ENCODE measurements at regions not wholly inside any gene's neighbourhood (a gene's known extent, or its start where the extent isn't known, plus 50 kb on each side); places are given as distances from the start of the nearest gene placed in this dataset.

GRCh38 chrX:40449396-40449795 is 131.4 kb upstream of the ATP6AP2 start:
- no peak for DNase-seq

DNA sequence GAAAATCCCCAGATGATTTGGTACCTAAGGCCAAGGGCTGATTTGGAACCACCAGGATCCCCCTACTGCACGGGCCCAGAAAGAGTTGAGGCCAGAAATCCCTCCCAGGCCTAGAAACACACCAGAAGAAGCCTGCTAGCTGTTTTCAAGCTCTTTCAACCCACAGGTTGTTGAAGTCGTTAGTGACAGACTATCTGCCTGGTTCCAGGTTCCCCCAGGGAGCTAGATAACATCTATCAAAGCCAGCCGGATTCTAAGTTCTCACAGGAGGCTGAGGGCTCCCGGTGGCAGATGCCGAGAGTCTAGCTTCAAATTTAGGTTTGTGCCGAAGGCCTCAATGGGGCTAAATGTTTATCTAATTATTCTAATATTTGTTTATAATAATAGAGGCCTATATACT is 132.0 kb upstream of the ATP6AP2 start:
- no peak for DNase-seq

- no peak for DNase-seq
These were observed 133.8 kb upstream of the ATP6AP2 start for GRCh38 chrX:40446921-40447320.

- no peak for DNase-seq
These were observed 135.1 kb upstream of the ATP6AP2 start for GRCh38 chrX:40445691-40446090.

GRCh38 chrX:40444798-40445496 is 135.8 kb upstream of the ATP6AP2 start:
- DNase-seq: no peak

GRCh38 chrX:40444133-40444532 is 136.6 kb upstream of the ATP6AP2 start:
- no peak for DNase-seq

DNA sequence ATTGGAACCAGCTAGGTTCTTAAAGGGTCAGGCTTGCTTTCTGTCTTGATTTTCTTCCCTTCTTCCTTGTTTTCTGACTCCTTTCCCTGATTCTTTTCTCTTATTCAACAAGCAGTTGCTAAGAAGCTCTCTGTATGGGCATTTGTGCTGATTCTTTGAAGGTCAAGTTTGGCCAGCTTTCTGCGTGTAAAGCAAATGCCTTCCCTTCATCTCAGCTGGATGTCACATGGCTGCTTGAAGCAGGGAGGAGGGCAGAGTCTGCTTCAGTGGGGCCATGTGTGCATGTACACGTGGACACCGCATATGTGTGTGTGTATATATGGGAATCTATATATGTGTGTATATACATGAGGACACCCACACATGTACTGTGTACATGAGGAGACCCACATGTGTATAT is 139.9 kb upstream of the ATP6AP2 start:
- DNase-seq: no peak

DNA sequence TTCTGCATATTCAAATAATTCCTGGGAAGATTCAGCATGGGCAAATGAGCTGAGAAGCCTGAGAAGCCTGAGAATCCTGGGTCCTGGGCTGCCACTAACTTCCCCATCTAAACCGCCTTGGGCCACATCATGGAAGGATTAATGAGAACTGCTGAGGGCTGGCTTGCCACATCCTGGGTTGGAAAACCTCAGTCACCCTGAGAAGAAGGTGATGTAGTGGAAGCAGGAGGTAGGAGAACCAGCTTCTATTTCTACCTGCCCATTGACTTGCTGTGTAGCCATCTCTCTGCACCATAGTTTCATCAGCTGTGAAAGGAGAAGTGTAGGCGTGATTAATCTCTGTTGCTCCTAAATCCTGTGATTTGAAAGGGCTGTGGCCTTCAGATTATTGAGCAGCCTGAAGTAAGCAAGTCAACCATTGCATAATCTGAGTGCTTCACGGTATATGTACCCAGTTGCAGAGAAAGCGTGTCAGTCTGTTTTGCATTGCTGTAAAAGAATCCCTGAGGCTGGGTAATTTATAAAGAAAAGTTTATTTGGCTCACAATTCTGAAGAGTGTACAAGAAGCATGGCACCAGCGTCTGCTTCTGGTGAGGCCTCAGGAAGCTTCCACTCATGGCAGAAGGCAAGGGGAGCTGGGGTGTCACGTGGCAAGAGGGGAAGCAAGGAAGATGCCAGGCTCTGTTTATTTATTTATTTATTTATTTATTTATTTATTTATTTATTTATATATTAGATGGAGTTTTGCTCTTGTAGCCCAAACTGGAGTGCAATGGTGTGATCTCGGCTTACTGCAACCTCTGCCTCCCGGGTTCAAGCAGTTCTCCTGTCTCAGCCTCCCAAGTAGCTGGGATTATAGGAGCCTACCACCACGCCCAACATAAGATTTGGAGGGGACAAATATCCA is 140.9 kb upstream of the ATP6AP2 start:
- no peak for DNase-seq

GRCh38 chrX:40437348-40437747 is 143.4 kb upstream of the ATP6AP2 start:
- DNase-seq: no peak

- no peak for DNase-seq
These were observed 145.8 kb upstream of the ATP6AP2 start for GRCh38 chrX:40434947-40435346.

DNA sequence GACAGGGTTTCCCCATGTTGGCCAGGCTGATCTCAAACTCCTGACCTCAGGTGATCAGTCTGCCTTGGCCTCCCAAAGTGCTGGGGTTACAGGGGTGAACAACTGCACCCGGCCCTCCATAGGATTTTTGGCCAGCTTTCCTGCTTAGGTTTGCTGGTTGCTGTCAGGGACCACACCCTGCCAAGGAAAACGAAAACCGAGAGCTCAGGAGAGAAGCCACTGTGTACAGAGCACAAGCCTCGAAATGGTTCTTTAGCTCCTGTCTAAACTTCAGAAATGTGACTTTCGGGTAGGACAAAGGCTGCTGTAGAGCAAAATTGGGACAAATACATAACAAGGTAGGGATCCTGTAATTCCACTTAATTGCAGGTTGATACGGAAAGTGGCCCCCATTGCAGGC is 146.3 kb upstream of the ATP6AP2 start:
- no peak for DNase-seq

- no peak for DNase-seq
These were observed 147.6 kb upstream of the ATP6AP2 start for GRCh38 chrX:40433160-40433559.

DNA sequence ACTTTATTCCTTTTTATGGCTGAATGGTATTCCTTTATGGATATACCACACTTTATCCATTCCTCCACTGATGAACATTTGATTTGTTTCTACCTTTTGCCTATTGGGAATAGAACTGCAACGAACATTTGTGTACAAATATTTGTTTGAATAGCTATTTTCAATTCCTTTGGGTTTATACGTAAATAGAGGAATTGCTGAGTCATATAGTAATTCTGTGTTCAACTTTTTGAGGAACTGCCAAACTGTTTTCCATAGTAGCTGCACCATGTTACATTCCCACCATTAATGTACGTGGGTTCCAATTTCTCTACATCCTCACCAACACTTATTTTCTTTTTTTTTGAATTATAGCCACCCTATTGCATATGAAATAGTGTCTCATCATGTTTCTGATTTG is 156.5 kb upstream of the ATP6AP2 start:
- no peak for DNase-seq

- no peak for DNase-seq
These were observed 157.5 kb upstream of the ATP6AP2 start for GRCh38 chrX:40423299-40423698.

DNA sequence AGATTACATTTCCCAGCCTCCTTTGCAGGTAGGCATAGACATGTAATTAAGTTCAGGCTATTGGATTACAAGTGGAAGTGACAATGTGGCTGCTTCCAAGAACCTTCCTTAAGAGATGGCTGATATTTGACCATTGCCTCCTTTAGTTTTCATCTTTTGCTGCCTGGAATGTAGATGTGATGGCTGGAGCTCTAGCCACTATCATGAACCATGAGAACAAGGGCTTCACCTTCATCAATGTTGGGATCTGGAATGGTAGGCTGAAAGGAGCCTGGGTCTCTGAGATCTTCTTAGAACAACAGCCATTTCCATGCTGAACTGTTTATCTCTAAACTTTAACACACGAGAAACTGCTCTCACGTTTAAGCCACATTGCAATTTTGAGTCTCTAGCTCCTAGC is 158.7 kb upstream of the ATP6AP2 start:
- no peak for DNase-seq

DNA sequence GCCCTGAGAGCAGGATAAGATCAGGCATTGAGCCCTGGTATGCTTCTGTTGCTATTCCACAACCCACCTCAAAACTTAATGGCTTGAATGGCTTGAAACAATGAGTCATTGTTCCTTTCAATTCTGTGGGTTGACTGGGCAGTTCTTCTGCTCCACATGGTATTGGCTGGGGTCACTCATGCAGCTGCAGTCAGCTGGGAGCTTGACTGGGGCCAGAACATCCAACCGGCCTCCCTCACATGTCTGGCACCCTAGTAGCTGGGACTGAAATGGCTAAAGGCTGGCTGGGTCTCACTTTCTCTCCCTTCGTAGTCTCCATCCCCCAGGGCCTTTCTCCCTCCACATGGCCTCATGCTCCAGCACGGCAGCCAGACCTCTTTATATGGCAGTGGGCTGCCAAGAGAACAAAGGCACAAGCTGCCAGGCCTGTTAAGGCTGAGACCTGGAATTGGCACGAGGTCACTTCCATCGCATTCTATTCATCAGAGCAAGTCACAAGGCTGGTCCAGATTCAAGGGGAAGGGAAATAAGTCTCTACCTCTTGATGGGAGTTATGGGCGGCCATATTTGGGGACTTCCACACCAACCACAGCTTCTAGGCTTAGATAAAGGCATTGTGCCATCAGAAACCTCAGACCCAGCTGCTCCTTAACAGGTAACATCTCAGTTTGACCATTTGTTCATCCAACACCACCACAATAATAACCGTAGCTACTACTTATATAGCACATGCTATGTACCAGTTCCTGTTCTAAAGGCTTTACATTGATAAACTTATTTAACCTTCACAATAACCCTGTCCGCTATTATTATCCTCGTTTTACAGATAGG is 159.7 kb upstream of the ATP6AP2 start:
- DNase-seq: no peak

GRCh38 chrX:40418813-40419195 is 162.0 kb upstream of the ATP6AP2 start:
- no peak for DNase-seq

- no peak for DNase-seq
These were observed 162.5 kb upstream of the ATP6AP2 start for GRCh38 chrX:40418146-40418812.

- DNase-seq: no peak
These were observed 165.1 kb upstream of the ATP6AP2 start for GRCh38 chrX:40415675-40416074.

GRCh38 chrX:40414335-40414734 is 166.4 kb upstream of the ATP6AP2 start:
- DNase-seq: no peak

DNA sequence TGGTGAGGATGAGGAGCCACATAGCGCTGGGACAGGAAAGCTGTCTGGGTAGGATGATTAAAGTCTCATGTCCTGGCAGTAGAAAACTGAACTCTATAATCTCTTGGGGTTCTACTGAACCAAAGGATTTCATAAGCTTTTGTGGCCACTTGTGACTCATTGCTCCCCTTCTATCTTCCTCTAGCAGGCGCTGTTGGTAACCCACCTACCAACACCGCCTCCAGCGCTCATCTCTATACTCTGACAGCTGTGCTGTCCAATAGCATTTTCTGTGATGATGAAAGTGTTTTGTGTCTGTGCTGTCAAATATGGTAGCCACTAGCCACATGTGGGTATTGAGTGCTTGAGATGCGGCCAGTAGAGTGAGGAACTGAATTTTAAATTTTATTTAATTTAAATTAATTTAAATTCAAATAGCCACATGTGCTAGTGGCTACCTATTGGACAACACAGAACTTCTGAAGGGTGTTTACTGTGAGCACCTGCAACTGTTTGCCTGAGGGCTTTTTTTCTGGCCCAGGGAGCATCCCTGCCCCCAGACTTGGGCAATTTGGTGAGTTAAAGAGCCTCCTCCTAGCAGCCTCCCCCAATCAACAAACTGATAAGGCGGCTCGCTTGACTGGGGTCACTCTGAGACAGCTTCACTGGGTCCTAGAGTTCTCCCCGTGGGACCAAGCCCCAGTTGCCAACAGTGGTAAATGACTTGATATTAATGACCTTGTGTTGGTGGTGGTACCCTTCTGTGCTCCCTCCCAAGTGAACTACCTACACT is 169.2 kb upstream of the ATP6AP2 start:
- DNase-seq: no peak

GRCh38 chrX:40410859-40411258 is 169.9 kb upstream of the ATP6AP2 start:
- DNase-seq: no peak

Data from activated T-cell treated with anti-CD3 and anti-CD28 coated beads for 4 hours (primary cell).